GM19099 (cell line): ENCODE measurements at regions not wholly inside any gene's neighbourhood (a gene's known extent, or its start where the extent isn't known, plus 50 kb on each side); places are given as distances from the start of the nearest gene placed in this dataset.

Source experiments
- POLR2A ChIP-seq: IDR thresholded peaks from 3 replicates; pipeline ENCODE4 v1.6.1; 2011; ENCODE audit warnings: low read depth; ENCODE audit not compliant: insufficient read length; ENCODE audit errors: extremely low read depth

- no peak for TF ChIP-seq POLR2A
These were observed 85.3 kb downstream of the HAPSTR1 start for GRCh38 chr16:9176547-9177418.

DNA sequence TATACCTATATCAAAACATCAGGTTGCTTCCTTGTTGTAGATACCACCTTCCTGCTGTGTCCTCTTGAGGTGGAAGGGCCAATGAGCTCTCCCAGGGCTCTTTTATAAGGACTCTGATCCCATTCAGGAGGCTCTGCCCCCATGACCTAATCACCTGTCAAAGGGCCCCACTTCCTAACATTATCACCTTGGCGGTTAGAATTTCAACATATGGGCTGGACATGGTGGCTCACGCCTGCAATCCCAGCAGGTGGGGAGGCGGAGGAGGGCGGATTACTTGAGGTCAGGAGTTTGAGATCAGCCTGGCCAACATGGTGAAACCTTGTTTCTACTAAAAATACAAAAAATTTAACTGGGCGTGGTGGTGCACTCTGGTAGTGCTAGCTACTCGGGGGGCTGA lies 86.4 kb downstream of the HAPSTR1 start:
- TF ChIP-seq POLR2A = no peak

DNA sequence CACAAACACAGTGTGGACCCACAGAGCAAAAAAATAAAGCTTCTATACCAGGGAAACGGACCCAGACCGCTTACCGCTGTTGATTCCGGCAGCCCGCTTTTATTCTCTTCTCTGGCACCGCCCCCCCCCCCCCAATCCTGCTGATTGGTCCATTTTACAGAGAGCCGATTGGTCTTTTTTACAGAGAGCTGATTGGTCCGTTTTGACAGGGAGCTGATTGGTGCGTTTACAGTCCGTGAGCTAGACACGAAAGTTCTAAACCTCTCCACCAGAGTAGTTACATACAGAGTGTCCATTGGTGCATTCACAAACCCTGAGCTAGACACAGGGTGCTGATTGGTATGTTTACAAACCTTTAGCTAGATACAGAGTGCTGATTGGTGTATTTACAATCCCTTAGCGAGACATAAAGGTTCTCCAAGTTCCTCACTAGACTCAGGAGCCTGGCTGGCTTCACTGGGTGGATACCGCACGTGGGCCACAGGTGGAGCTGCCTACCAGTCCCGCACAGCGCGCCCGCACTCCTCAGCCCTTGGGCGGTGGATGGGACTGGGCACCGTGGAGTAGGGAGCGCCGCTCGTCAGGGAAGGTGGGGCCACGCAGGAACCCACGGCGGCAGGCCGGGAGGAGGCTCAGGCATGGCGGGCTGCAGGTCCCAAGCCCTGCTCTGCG lies 92.4 kb downstream of the HAPSTR1 start:
- TF ChIP-seq POLR2A = no peak

GRCh38 chr16:9184354-9184690 lies 92.9 kb downstream of the HAPSTR1 start:
- no peak for TF ChIP-seq POLR2A

DNA sequence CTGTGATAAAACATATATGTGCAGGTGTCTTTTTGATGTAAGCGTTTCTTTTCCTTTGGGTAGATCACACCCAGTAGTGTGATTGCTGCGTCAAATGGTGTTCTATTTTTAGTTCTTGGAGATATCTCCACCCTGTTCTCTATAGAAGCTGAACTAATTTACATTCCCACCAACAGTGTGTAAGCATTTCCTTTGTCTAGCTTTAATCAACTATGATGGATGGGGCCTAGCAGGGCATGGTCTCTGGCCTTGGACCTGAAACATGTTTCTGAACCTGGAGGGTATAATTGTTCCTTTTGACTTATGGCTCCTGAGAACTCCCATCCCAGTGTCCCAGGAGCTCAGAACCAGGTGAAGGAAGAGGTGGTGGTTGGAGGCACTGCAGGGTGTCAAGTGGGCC lies 93.9 kb downstream of the HAPSTR1 start:
- TF ChIP-seq POLR2A = no peak

DNA sequence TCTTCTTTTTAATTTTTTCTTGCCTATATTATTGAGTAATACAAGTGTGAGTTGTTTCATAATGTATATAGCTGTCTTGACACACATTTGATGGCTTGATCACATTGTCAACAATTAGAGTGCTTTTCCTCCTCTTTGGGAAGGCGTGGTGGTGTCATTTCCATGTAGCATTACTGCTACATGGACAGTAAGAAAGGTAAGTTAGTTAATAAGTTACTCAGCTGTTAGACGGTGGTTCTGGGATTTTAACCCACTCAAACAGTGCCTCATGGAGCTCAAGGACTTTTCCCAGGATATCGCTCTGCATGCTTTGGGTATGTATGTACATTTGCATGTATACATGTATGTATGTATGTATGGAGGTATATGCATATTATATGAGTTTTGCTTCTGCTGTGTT lies 94.6 kb downstream of the HAPSTR1 start:
- TF ChIP-seq POLR2A = no peak

DNA sequence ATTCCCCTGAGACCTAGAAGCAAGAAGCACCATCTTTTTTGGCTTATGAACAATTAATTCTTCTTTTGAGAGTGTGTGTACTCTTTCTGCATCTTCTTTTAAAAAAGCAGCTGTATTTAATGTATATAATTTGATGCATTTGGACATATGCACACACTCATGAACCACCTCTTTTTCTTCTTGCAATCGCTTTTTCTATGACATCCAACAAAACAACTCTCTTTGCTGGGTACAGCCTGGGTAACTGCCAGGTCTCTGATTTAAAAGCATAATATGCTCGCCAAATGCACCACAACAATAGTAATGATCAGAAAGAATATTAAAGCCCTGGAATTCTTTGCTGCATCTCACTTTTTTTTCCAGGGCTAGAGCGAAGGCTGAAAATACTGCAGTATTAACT lies 97.3 kb downstream of the HAPSTR1 start:
- no peak for TF ChIP-seq POLR2A

- no peak for TF ChIP-seq POLR2A
These were observed 99.9 kb downstream of the HAPSTR1 start for GRCh38 chr16:9191274-9191850.

DNA sequence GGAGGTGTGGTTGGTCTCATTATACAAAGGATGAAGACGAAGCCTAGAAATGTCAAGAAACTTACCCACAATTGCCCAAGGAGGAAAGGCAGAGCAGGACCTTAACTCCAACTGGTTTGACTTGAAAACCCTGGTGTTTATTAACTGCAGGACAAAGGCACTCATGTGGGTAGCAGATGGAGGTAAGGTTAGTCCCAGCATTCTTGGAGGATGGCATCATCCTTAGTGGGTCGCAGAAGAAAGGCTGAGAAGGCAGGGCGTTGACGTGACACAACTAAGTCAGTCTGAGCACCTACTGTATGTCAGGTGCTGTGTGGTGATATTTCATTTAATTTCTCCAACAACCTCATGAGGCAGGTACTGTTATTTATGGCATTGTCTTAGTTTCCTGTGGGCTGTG lies 101.3 kb downstream of the HAPSTR1 start:
- TF ChIP-seq POLR2A = no peak

DNA sequence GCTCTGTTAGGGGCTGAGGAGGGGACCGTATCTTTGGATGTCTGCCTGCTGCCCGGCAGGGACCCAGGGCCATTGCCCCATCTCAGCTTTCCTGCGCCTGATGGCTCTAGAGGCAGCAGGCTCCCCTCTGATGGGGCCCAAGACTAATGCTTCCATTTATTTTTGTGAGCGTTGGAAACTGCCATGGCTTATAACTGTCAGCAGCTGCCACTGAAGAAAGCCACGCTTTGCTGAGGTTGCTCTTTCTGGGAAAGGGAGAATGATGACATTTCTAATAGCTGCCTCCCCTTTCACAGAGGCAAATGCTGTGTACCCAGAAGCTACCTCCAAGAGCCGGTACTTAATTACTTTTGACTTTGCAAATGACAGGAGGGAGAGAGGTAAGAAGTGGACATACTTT lies 103.8 kb downstream of the HAPSTR1 start:
- no peak for TF ChIP-seq POLR2A

- TF ChIP-seq POLR2A = no peak
These were observed 106.7 kb downstream of the HAPSTR1 start for GRCh38 chr16:9197957-9198661.

DNA sequence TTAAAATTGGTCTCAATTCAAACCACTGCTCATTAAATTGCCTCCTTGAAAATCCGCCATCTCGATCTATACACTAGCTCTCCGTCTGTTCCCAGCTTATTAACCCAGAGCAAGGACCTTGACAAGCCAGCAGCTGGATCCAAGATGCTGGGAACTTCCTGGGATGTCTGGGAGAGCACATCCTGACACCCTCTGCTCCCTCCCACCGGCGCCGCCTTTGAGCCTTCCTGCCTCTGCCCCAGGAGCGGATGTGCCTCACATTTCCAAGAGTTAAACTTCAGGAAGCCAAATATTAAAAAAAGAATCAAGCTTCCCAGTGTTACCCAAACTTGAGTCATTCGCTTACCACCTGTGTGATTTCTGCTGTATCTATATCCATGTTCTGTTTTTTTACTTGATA lies 107.9 kb downstream of the HAPSTR1 start:
- no peak for TF ChIP-seq POLR2A

GRCh38 chr16:9199751-9200150 lies 108.3 kb downstream of the HAPSTR1 start:
- TF ChIP-seq POLR2A = no peak

GRCh38 chr16:9203956-9204355 lies 112.5 kb downstream of the HAPSTR1 start:
- TF ChIP-seq POLR2A = no peak

- TF ChIP-seq POLR2A = no peak
These were observed 114.2 kb downstream of the HAPSTR1 start for GRCh38 chr16:9205661-9206060.

- no peak for TF ChIP-seq POLR2A
These were observed 114.7 kb downstream of the HAPSTR1 start for GRCh38 chr16:9206156-9206555.

- no peak for TF ChIP-seq POLR2A
These were observed 121.2 kb downstream of the HAPSTR1 start for GRCh38 chr16:9212621-9213020.
